ENCODE measurements at regions not wholly inside any gene's neighbourhood (a gene's known extent, or its start where the extent isn't known, plus 50 kb on each side); places are given as distances from the start of the nearest gene placed in this dataset.

DNA sequence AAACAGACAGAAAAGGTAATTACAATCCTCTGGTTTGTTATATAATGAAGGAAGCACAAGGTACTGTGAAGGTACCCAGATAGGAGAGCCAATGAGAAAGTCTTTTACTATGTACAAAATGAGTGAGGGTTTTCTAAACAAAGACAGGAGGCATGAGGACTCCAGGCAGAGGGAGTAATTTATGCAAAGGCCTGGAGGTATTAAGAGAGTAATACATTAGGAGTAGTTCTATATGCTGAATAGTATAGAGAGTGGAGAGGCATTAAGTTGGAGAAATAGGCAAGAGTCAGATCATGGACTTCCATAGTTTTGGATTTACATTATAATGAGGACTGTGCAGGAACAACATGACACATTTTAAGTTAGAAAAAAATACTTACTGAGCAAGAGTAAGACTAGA, 216.0 kb downstream of the SCG2 start:
- H3K9me3 ChIP-seq (ENCODE audit: severe bottlenecking): no peaks in the 10 kb centered on the region
- H3K27me3 ChIP-seq (ENCODE audit: insufficient read depth, low read depth, severe bottlenecking): no peaks in the 10 kb centered on the region
- TF ChIP-seq, protein P1, sequence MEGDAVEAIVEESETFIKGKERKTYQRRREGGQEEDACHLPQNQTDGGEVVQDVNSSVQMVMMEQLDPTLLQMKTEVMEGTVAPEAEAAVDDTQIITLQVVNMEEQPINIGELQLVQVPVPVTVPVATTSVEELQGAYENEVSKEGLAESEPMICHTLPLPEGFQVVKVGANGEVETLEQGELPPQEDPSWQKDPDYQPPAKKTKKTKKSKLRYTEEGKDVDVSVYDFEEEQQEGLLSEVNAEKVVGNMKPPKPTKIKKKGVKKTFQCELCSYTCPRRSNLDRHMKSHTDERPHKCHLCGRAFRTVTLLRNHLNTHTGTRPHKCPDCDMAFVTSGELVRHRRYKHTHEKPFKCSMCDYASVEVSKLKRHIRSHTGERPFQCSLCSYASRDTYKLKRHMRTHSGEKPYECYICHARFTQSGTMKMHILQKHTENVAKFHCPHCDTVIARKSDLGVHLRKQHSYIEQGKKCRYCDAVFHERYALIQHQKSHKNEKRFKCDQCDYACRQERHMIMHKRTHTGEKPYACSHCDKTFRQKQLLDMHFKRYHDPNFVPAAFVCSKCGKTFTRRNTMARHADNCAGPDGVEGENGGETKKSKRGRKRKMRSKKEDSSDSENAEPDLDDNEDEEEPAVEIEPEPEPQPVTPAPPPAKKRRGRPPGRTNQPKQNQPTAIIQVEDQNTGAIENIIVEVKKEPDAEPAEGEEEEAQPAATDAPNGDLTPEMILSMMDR (IDR thresholded peaks at IDR 0.05; ENCODE audit: low read depth, low read length): no peak
- no peak overlapping the region for H3K4me3 ChIP-seq (ENCODE audit: low read depth, low read length)
- no peak for DNase-seq
- no peaks in the 10 kb centered on the region for H3K36me3 ChIP-seq
- H3K27ac ChIP-seq: no peak overlapping the region

DNA sequence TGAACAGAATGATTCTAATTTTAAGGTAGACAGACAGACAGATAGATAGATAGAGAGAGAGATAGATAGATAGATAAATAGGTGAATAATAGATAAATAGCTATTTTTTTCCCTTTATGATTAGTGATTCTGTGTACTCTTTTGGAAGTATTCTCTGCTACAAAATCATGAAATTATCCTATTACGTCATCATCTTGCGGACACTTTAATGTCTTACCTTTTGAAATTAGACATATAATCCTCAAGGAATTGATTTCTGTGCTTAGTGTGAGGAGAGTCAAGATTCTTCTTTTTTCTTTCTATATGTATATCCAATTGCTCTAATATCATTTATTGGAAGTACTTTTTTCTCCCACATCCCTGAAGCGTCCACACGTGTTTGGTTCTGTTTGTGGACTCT, 215.2 kb downstream of the SCG2 start:
- Histone ChIP-seq H3K4me3 (ENCODE audit: low read depth, low read length) (no peak overlapping the region), H3K27me3 (ENCODE audit: insufficient read depth, low read depth, severe bottlenecking) (no peaks in the 10 kb centered on the region), H3K27ac (no peak overlapping the region), H3K9me3 (ENCODE audit: severe bottlenecking) (no peaks in the 10 kb centered on the region), H3K36me3 (no peaks in the 10 kb centered on the region)
- TF ChIP-seq, protein P1 (IDR thresholded peaks at IDR 0.05; ENCODE audit: low read depth, low read length): no peak
- DNase-seq: no peak

DNA sequence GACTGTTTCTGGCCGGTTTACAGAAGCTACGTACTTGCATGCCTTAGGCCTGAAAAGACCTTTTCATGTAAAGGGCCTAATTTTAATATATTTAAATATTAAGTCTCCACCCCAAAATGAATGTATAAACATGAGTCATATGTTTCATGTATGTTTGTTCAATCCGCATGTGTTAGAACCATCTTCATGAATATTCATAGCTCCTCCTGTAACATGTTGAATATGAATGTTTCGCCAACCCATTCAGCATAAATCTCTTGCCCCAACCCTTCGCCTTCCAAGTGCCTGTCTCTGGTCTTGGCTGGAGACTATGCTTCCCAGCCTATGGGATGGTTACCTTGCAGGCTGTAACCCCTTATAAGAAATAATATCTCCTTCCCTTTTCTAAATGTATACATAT, 212.5 kb downstream of the SCG2 start:
- TF ChIP-seq, protein P1 (IDR thresholded peaks at IDR 0.05; ENCODE audit: low read depth, low read length): no peak
- no peaks in the 10 kb centered on the region for H3K36me3 ChIP-seq
- DNase-seq: no peak
- H3K9me3 ChIP-seq (ENCODE audit: severe bottlenecking): no peaks in the 10 kb centered on the region
- H3K4me3 ChIP-seq (ENCODE audit: low read depth, low read length): no peak overlapping the region
- H3K27ac ChIP-seq: no peak overlapping the region
- no peaks in the 10 kb centered on the region for H3K27me3 ChIP-seq (ENCODE audit: insufficient read depth, low read depth, severe bottlenecking)

DNA sequence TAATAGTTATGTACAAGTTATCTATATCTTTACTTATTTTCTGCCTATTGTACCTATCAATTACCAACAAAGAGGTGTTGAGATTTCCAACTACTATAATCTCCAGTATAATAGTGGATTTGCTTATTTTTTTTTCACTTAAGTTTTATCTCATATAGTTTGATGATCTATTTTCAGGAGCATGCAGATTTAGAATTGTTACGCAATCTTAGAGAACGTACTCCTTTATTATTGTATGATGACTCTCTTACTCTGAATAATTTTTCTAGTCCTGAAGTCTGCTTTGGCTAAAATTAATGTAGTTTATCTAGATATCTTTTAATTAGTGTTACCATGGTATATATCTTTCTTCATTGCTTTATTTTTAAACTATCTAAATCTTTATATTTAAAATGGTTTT, 205.2 kb downstream of the SCG2 start:
- Histone ChIP-seq H3K9me3 (ENCODE audit: severe bottlenecking) (no peaks in the 10 kb centered on the region), H3K27ac (no peak overlapping the region), H3K27me3 (ENCODE audit: insufficient read depth, low read depth, severe bottlenecking) (no peaks in the 10 kb centered on the region), H3K36me3 (no peaks in the 10 kb centered on the region), H3K4me3 (ENCODE audit: low read depth, low read length) (no peak overlapping the region)
- no peak for DNase-seq
- TF ChIP-seq, protein P1 (IDR thresholded peaks at IDR 0.05; ENCODE audit: low read depth, low read length): no peak

DNA sequence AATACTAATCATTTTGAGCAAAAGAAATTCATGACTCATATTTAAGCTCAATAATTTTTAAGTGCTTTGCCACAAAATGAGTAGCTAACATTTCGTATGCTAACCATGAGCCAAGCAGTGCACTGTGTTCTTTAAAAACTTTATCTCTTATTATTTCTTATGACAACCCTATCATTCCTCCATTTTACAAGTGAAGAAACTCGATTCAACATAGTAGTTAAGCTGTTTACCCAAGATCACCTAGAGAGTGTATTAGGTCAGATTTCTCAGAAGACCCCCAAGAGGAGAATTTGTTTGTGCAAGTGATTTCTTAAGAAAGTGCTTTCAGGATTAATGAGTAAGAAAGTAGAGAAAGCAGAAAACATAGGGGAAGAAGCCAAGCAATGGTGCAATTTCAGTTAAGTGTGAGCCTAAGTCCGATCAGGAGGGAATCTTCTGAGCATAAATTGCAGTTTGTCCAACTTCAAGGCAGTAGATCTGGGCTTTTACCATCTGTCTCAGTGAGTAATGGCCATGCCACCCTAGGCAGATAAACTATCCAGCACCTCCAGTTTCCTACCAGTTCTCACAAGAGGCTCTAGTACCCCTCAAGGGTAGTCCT, 202.7 kb downstream of the SCG2 start:
- no peak overlapping the region for H3K27ac ChIP-seq
- H3K9me3 ChIP-seq (ENCODE audit: severe bottlenecking): no peaks in the 10 kb centered on the region
- H3K4me3 ChIP-seq (ENCODE audit: low read depth, low read length): no peak overlapping the region
- TF ChIP-seq, protein P1 (IDR thresholded peaks at IDR 0.05; ENCODE audit: low read depth, low read length): no peak
- H3K36me3 ChIP-seq: no peaks in the 10 kb centered on the region
- no peaks in the 10 kb centered on the region for H3K27me3 ChIP-seq (ENCODE audit: insufficient read depth, low read depth, severe bottlenecking)
- no peak for DNase-seq

DNA sequence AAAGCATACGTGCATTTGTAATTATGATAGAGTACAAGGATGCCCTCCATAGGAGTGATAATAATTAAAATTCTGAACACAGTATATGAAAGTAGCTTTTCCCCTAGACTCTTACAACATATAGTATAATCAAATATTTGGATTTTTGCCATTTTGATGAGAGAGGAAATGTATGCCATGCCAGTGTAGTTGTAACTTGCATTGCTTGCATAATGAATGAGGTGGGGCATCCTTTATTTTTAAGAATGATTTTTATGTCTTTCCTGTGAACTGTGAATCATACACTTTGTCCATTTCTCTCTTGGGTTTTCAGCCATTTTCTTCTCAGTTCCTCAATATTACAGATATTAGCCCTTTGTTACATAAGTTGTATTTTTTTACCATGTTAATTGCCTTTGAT, 197.5 kb downstream of the SCG2 start:
- TF ChIP-seq, protein P1 (IDR thresholded peaks at IDR 0.05; ENCODE audit: low read depth, low read length): no peak
- H3K27me3 ChIP-seq (ENCODE audit: insufficient read depth, low read depth, severe bottlenecking): no peaks in the 10 kb centered on the region
- no peaks in the 10 kb centered on the region for H3K36me3 ChIP-seq
- H3K9me3 ChIP-seq (ENCODE audit: severe bottlenecking): no peaks in the 10 kb centered on the region
- no peak for DNase-seq
- no peak overlapping the region for H3K4me3 ChIP-seq (ENCODE audit: low read depth, low read length)
- H3K27ac ChIP-seq: no peak overlapping the region
